ENCODE measurements at regions not wholly inside any gene's neighbourhood (a gene's known extent, or its start where the extent isn't known, plus 50 kb on each side); places are given as distances from the start of the nearest gene placed in this dataset.

GRCh38 chr16:65779201-65779600 is 587.3 kb upstream of the CDH5 start:
- H3K36me3 ChIP-seq, result no peaks in the 10 kb centered on the region
- H3K4me3 ChIP-seq, result no peak overlapping the region
- H3K9me3 ChIP-seq, result no peaks in the 10 kb centered on the region
- intact Hi-C loops (cut with DNase I), result no loop called here
- H3K27me3 ChIP-seq, result no peaks in the 10 kb centered on the region
- TF ChIP-seq, protein P1, sequence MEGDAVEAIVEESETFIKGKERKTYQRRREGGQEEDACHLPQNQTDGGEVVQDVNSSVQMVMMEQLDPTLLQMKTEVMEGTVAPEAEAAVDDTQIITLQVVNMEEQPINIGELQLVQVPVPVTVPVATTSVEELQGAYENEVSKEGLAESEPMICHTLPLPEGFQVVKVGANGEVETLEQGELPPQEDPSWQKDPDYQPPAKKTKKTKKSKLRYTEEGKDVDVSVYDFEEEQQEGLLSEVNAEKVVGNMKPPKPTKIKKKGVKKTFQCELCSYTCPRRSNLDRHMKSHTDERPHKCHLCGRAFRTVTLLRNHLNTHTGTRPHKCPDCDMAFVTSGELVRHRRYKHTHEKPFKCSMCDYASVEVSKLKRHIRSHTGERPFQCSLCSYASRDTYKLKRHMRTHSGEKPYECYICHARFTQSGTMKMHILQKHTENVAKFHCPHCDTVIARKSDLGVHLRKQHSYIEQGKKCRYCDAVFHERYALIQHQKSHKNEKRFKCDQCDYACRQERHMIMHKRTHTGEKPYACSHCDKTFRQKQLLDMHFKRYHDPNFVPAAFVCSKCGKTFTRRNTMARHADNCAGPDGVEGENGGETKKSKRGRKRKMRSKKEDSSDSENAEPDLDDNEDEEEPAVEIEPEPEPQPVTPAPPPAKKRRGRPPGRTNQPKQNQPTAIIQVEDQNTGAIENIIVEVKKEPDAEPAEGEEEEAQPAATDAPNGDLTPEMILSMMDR (IDR thresholded peaks at IDR 0.05), result no peak
- TF ChIP-seq POLR2AphosphoS5 (IDR thresholded peaks at IDR 0.05; ENCODE audit: insufficient read depth in 1 of 2, low read depth in 1 of 2), result no peak
- H3K4me1 ChIP-seq, result peaks cover 18% of the 10 kb centered on the region
- no peak overlapping the region for H3K27ac ChIP-seq
- peak in 1 of 2 donors; percentile 55 for DNase-seq (ENCODE audit: extremely low spot score in 2 of 2)

GRCh38 chr16:65776639-65777183 is 589.8 kb upstream of the CDH5 start:
- intact Hi-C loops (cut with DNase I), result no loop called here

GRCh38 chr16:65775829-65776228 is 590.7 kb upstream of the CDH5 start:
- TF ChIP-seq POLR2AphosphoS5 (IDR thresholded peaks at IDR 0.05; ENCODE audit: insufficient read depth in 1 of 2, low read depth in 1 of 2) (no peak), POLR2A (IDR thresholded peaks at IDR 0.05) (no peak)
- TF ChIP-seq, protein P1 (IDR thresholded peaks at IDR 0.05), result no peak
- DNase-seq (ENCODE audit: extremely low spot score in 2 of 2), result no peak
- H3K4me1 ChIP-seq, result no peaks in the 10 kb centered on the region
- no peaks in the 10 kb centered on the region for H3K36me3 ChIP-seq
- intact Hi-C loops (cut with DNase I), result no loop called here
- H3K27me3 ChIP-seq, result no peaks in the 10 kb centered on the region
- H3K27ac ChIP-seq, result no peak overlapping the region
- no peak overlapping the region for H3K4me3 ChIP-seq
- H3K9me3 ChIP-seq, result no peaks in the 10 kb centered on the region

More at GRCh38 chr16:65776639-65777183, 589.8 kb upstream of the CDH5 start:
- H3K27me3 ChIP-seq, result no peaks in the 10 kb centered on the region
- H3K9me3 ChIP-seq, result no peaks in the 10 kb centered on the region
- TF ChIP-seq, protein P1 (IDR thresholded peaks at IDR 0.05), result no peak
- TF ChIP-seq POLR2A (IDR thresholded peaks at IDR 0.05) (no peak), POLR2AphosphoS5 (IDR thresholded peaks at IDR 0.05; ENCODE audit: insufficient read depth in 1 of 2, low read depth in 1 of 2) (no peak)
- no peak overlapping the region for H3K27ac ChIP-seq
- H3K4me3 ChIP-seq, result no peak overlapping the region
- DNase-seq (ENCODE audit: extremely low spot score in 2 of 2), result no peak
- H3K4me1 ChIP-seq, result no peaks in the 10 kb centered on the region
- no peaks in the 10 kb centered on the region for H3K36me3 ChIP-seq

DNA sequence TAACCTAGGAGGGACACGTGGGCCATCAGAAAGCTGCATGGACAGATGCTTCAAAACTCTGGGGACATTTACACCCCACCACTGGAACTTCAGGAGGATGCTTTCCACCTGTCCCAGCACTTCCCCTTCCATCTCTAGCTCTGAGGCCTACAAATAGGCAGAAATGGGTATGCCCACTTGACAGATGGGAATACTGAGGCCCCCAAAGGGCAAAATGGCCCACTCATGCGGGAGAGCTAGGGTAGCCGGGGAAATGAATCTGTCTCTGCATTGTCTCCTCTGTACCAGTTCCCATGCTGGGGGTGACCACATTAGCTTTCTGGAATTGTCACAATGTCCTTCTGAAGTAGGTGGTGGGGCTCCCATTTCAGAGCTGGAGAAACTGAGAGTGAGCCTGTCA is 592.1 kb upstream of the CDH5 start:
- H3K9me3 ChIP-seq, result no peaks in the 10 kb centered on the region
- DNase-seq (ENCODE audit: extremely low spot score in 2 of 2), result no peak

DNA sequence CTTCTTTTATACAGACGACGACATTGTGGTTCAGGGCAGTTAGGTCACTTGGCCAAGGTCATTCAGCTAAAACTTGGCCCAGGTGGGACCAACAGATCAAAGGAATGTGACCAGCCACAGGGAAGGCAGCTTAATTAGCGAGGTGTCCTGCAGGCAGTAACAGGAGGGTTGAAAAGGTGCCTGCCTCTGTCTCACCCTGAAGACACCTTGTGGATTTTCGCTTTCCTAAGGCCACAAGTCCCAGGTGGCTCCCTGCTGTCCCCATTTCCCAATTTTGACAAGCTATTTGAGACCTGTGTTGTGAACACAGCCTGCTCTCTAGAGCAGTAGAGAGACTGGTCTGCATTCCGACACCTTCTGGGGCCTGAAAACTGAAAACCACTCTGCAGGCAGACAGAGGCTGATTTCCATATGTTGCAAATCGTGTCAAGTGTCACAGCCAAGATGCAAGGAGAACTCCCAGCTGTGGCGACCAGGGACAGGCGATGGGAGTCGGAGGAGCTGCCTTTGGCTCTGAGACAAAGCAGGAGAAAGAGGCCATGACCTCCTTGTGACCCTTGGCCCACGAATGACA is 593.1 kb upstream of the CDH5 start:
- Histone ChIP-seq H3K4me3 (no peak overlapping the region), H3K36me3 (no peaks in the 10 kb centered on the region), H3K4me1 (no peaks in the 10 kb centered on the region), H3K9me3 (no peaks in the 10 kb centered on the region), H3K27me3 (no peaks in the 10 kb centered on the region), H3K27ac (no peak overlapping the region)
- no peak for DNase-seq (ENCODE audit: extremely low spot score in 2 of 2)
- TF ChIP-seq POLR2AphosphoS5 (IDR thresholded peaks at IDR 0.05; ENCODE audit: insufficient read depth in 1 of 2, low read depth in 1 of 2), result no peak
- TF ChIP-seq, protein P1 (IDR thresholded peaks at IDR 0.05), result no peak
- TF ChIP-seq POLR2A (IDR thresholded peaks at IDR 0.05), result no peak
- intact Hi-C loops (cut with DNase I), result no loop called here

More for the DNA sequence above, 592.1 kb upstream of the CDH5 start:
- H3K36me3 ChIP-seq, result no peaks in the 10 kb centered on the region
- H3K4me1 ChIP-seq, result no peaks in the 10 kb centered on the region
- TF ChIP-seq POLR2AphosphoS5 (IDR thresholded peaks at IDR 0.05; ENCODE audit: insufficient read depth in 1 of 2, low read depth in 1 of 2) (no peak), POLR2A (IDR thresholded peaks at IDR 0.05) (no peak)
- TF ChIP-seq, protein P1 (IDR thresholded peaks at IDR 0.05), result no peak
- no peaks in the 10 kb centered on the region for H3K27me3 ChIP-seq
- H3K4me3 ChIP-seq, result no peak overlapping the region
- H3K27ac ChIP-seq, result no peak overlapping the region
- intact Hi-C loops (cut with DNase I), result no loop called here
